Motor neuron (in vitro differentiated cells): ENCODE measurements at regions not wholly inside any gene's neighbourhood (a gene's known extent, or its start where the extent isn't known, plus 50 kb on each side); places are given as distances from the start of the nearest gene placed in this dataset.
A peak's percentile ranks its signal among the peaks of the same experiment; 100 is the strongest.
"Not testable (repeated sequence)": the region's sequence is repeated elsewhere in the genome, so short reads cannot be mapped to it uniquely, and the experiment has no call there.

Source experiments
- ATAC-seq, 8 experiments: fragments of 200-7000 bp; cut with Tn5 transposase; replicated peaks in 6 of 8; 2 replicates each; pipeline ENCODE4 v1.8.0; 2021; ENCODE audit warnings: mild to moderate bottlenecking in 8 of 8, moderate library complexity in 8 of 8
- H3K27ac ChIP-seq, 2 donors: fragments of 250-450 bp; sonication (Bioruptor Pico); 2 replicates each; pipeline ENCODE4 v1.9.0; 2021; ENCODE audit warnings: antibody characterized with exemption in 2 of 2, mild to moderate bottlenecking in 2 of 2, moderate library complexity in 1 of 2
- H3K4me1 ChIP-seq, 2 donors: fragments of 250-450 bp; sonication (Bioruptor Pico); replicated peaks in 1 of 2; 2 replicates each; pipeline ENCODE4 v1.6.1; 2021; ENCODE audit warnings: antibody characterized with exemption in 2 of 2, mild to moderate bottlenecking in 2 of 2, moderate library complexity in 1 of 2
- H3K4me3 ChIP-seq, 5 donors: fragments of 250-450 bp; sonication (Bioruptor Pico); 2 replicates each; pipeline ENCODE4 v1.9.0; 2021; ENCODE audit warnings: antibody characterized with exemption in 5 of 5, mild to moderate bottlenecking in 5 of 5, moderate library complexity in 4 of 5
- WGBS, 10 experiments: fragments of 450-650 bp; shearing (Covaris generic); methylation state at CpG; one replicate each; pipeline ENCODE4 v1.0.0; 2022; 5-methylcytosine and 5-hydroxymethylcytosine counted together
- in situ Hi-C, 9 experiments: fragments of 400-800 bp; cut with MboI; loops; one replicate each; pipeline ENCODE4 v1.15.0; 2021; ENCODE audit warnings: low sequenced_read_pairs in 9 of 9, low pct_unique_long_range_greater_than_20kb in 2 of 9; ENCODE audit not compliant: unreplicated experiment in 9 of 9

- peak in 3 of 8 experiments; percentile 41 to 92 (median 51) for ATAC-seq
- in situ Hi-C loops: loop anchor here in 1 of 9 experiments (25.0 kb wide), 1 partner anchor 104 kb away; no protein-coding TSS in a partner anchor
- Histone ChIP-seq H3K4me1 (no peaks in the 10 kb centered on the region), H3K27ac (no peak overlapping the region), H3K4me3 (no peak overlapping the region)
- 40 to 100% (median 72%) methylated on average over 1 to 7 of the region's 7 CpGs; no CpG with 5 or more reads in 1 of the 10 experiments for WGBS, 10 experiments
Measured at GRCh38 chr6:50990750-50991446, 172.2 kb downstream of the TFAP2B start.

GRCh38 chr6:50992232-50992631, 173.6 kb downstream of the TFAP2B start:
- ATAC-seq: no peak
- 54 to 100% (median 95%) methylated on average over 1 to 3 of the region's 3 CpGs; no CpG with 5 or more reads in 2 of the 10 experiments for WGBS, 10 experiments
- Histone ChIP-seq H3K4me3 (no peak overlapping the region), H3K4me1 (no peaks in the 10 kb centered on the region), H3K27ac (no peak overlapping the region)
- in situ Hi-C loops: loop anchor here in 1 of 9 experiments (25.0 kb wide), 1 partner anchor 105 kb away; no protein-coding TSS in a partner anchor

DNA sequence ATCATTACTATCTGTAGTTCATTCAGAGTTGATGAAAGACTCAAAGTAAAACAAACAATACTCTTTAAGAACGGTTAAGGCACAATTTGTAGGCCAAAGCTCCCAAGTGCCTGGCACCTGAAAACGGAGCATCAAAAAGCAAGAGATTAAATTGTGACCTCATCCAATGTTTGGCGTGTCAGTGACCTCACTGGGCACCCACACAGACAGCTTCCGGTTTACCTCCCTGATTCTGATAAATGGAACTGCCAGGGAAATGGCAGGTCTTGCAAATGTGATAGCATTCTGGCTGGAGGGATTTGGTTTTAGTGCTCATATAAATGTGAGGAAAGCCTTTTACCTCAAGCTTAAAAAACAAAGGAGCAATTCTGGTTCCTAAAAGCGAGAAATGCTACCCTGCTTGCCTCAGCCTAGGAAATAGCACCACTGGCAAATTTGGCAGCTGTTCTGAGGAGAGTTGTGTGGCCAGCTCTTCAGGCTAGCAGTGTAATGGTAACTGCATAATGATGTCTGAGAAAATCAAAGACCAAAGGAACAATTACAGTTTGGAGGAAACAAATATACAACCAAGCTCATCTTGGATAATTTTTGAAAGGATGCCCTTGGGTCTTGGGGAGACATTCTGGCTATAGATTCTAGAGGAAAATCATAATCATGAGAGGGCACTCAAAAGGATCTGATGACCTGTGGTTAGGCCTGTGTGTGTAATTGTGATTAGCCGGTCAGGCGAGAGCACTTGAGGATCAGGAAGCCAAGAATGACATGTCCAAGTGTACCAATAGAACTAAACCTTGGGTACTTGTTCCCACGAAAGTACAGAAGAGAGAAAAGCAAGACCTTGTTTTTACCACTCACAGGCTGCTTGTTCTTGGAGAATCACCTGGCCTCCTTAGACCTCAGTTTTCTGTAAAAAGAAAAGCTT, 174.3 kb downstream of the TFAP2B start:
- in situ Hi-C loops: loop anchor here in 1 of 9 experiments (25.0 kb wide), 1 partner anchor 106 kb away; no protein-coding TSS in a partner anchor
- Histone ChIP-seq H3K4me1 (no peaks in the 10 kb centered on the region), H3K4me3 (no peak overlapping the region), H3K27ac (no peak overlapping the region)
- ATAC-seq: no peak
- 17 to 100% (median 83%) methylated on average over 1 to 7 of the region's 8 CpGs for WGBS, 10 experiments

DNA sequence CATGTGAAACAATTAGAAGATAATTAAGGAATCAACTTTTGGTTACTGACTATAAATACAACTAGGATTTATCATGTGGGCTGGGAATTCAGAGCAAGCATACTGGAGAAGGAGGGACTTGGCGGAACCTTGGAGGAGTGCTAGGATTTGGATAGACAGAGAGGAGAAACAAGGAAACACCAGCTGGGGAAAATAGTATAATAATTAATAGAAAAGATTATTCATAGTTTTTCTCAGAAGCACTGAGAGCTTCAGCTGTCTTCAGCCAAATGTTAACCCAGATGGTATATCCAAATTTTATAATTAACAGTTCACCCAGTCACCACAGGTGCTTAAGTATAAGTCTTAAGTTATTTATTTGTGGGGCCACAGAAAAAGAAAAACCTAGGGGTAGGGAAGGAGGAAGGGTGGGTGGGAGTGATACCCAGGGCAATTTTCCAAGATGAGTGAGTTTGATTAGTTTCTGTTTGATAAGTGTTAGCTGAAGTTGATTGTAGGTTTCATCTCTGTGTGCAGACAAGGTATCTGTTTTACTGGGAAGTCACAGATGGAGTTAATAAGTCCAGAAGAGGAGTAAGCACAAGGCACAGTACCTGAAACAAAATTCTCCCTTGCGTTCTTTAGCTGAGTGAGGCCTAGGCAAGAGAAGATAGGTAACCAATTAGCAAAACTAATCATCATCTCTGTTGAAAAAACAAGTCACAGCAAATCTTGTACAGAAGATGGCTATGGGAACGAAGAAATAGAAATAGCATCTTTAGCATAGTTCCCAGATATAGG, 175.5 kb downstream of the TFAP2B start:
- no peak for ATAC-seq
- in situ Hi-C loops: loop anchor here in 1 of 9 experiments (25.0 kb wide), 1 partner anchor 107 kb away; no protein-coding TSS in a partner anchor
- Histone ChIP-seq H3K4me1 (no peaks in the 10 kb centered on the region), H3K27ac (no peak overlapping the region), H3K4me3 (no peak overlapping the region)
- 25 to 100% (median 75%) methylated on average over 1 to 3 of the region's 3 CpGs; no CpG with 5 or more reads in 1 of the 10 experiments for WGBS, 10 experiments

DNA sequence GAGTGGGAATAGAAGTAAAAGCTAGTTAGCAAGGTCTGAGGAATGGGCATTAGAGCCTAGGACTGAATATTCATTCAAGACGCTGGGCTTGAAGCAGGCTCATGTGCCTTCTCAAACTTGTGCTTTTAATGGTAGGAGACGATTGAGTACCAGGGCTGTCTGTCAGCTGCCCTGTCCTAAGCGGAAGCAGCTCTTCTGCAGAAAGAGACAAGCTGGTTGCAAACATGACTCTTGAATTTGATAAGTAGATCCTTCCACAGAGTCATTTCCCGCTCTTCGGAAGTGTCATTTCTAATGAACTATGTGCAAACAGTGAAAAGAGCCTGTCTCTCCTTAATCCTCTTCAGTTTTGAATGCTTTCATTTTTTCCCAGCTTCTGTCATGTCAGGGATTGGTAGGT, 176.4 kb downstream of the TFAP2B start:
- WGBS, 10 experiments: 51 to 100% (median 85%) methylated on average over 2 to 5 of the region's 5 CpGs; no CpG with 5 or more reads in 2 of the 10 experiments
- no peaks in the 10 kb centered on the region for H3K4me1 ChIP-seq
- no peak overlapping the region for H3K4me3 ChIP-seq
- H3K27ac ChIP-seq: no peak overlapping the region
- ATAC-seq: no peak
- in situ Hi-C loops: loop anchor here in 1 of 9 experiments (25.0 kb wide), 1 partner anchor 108 kb away; no protein-coding TSS in a partner anchor

GRCh38 chr6:50998905-50999304, 180.2 kb downstream of the TFAP2B start:
- Histone ChIP-seq H3K27ac (no peak overlapping the region), H3K4me1 (no peaks in the 10 kb centered on the region), H3K4me3 (no peak overlapping the region)
- in situ Hi-C loops: loop anchor here in 1 of 9 experiments (25.0 kb wide), 1 partner anchor 112 kb away; no protein-coding TSS in a partner anchor
- WGBS, 10 experiments: 63 to 100% (median 76%) methylated on average over 1 of the region's 1 CpG; no CpG with 5 or more reads in 2 of the 10 experiments
- no peak for ATAC-seq

GRCh38 chr6:51001399-51001798, 182.7 kb downstream of the TFAP2B start:
- no peak overlapping the region for H3K4me3 ChIP-seq
- H3K4me1 ChIP-seq: no peaks in the 10 kb centered on the region
- H3K27ac ChIP-seq: no peak overlapping the region
- 29 to 100% (median 69%) methylated on average over 1 of the region's 1 CpG; no CpG with 5 or more reads in 4 of the 10 experiments for WGBS, 10 experiments
- in situ Hi-C loops: no loop called here
- peak in 1 of 8 experiments; percentile 32 for ATAC-seq

- no peaks in the 10 kb centered on the region for H3K4me1 ChIP-seq
- no peak overlapping the region for H3K27ac ChIP-seq
- no peak for ATAC-seq
- 6 to 100% (median 80%) methylated on average over 1 to 4 of the region's 4 CpGs; no CpG with 5 or more reads in 1 of the 10 experiments for WGBS, 10 experiments
- no peak overlapping the region for H3K4me3 ChIP-seq
- in situ Hi-C loops: no loop called here
Measured at GRCh38 chr6:51004380-51004779, 185.7 kb downstream of the TFAP2B start.

DNA sequence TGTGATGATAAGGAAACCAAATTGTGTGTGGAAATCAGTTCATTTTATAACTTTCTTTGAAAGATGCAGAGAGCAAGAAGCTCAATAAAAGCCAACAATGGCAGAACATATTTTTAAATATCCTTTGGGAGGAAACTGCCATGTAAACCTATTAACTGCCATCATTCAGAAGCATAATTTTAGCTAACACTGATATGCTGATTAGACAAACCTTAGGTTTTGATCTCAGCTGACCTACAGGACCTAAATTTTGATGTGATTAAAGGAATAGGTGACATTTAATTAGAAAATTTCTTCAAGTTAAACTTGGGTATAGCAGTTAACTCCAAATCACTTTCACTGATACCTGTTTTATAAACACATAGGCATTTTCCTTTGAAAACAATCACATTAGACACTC, 187.1 kb downstream of the TFAP2B start:
- no peak overlapping the region for H3K4me3 ChIP-seq
- ATAC-seq: no peak
- H3K4me1 ChIP-seq: no peaks in the 10 kb centered on the region
- in situ Hi-C loops: no loop called here
- no peak overlapping the region for H3K27ac ChIP-seq

DNA sequence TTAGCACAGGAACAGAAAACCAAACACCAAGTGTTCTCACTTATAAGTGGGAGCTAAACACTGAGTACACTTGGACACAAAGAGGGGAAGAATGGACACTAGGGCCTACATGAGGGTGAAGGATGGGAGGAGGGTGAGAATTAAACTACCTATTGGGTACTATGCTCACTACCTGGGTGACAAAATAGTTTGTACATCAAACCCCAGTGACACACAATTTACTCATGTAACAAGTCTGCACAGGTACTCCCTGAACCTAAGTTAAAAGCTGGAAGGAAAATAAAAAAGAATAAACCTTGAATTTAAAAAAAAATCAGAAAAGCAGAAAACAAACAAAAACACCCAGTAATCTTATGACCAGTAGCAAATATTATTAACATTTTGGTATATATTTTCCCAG, 188.6 kb downstream of the TFAP2B start:
- H3K27ac ChIP-seq: no peak overlapping the region
- in situ Hi-C loops: no loop called here
- ATAC-seq: no peak

DNA sequence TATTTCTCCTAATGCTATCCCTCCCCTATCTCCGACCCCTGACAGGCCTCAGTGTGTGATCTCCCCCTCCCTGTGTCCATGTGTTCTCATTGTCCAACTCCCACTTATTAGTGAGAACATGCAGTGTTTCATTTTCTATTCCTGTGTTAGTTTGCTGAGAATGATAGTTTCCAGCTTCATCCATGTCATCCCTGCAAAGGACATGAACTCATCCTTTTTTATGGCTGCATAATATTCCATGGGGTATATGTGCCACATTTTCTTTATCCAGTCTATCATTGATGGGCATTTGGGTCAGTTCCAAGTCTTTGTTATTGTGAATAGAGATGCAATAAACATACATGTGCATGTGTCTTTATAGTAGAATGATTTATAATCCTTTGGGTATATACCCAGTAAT, 190.0 kb downstream of the TFAP2B start:
- H3K4me3 ChIP-seq, H3K4me1 ChIP-seq, in situ Hi-C loops, ATAC-seq, H3K27ac ChIP-seq: not testable (repeated sequence)
- 17 to 100% (median 71%) methylated on average over 1 of the region's 1 CpG; no CpG with 5 or more reads in 6 of the 10 experiments for WGBS, 10 experiments

More for the DNA sequence above, 188.6 kb downstream of the TFAP2B start:
- no peak overlapping the region for H3K4me3 ChIP-seq
- H3K4me1 ChIP-seq: no peaks in the 10 kb centered on the region

DNA sequence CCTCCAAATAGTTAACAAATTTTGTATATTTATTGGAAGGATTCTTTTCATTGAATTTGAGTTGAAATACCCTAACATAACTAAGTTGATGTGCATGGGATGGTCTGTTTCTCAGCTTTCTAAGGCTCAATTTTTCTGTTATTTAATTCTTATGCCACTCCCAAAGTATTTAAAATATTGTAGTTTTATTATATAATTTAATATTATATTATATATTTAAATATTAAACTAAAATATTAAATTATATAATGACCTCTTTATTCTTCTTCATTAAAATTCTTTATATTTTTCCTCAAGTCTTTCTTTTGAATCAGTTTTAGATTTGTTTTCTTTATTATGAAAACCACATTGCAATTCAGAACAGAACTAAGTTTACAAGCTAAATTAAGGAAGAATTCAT, 194.7 kb downstream of the TFAP2B start:
- ATAC-seq: no peak
- in situ Hi-C loops: no loop called here
- Histone ChIP-seq H3K27ac (no peak overlapping the region), H3K4me3 (no peak overlapping the region), H3K4me1 (no peaks in the 10 kb centered on the region)
